ENCODE measurements at regions not wholly inside any gene's neighbourhood (a gene's known extent, or its start where the extent isn't known, plus 50 kb on each side); places are given as distances from the start of the nearest gene placed in this dataset.

DNA sequence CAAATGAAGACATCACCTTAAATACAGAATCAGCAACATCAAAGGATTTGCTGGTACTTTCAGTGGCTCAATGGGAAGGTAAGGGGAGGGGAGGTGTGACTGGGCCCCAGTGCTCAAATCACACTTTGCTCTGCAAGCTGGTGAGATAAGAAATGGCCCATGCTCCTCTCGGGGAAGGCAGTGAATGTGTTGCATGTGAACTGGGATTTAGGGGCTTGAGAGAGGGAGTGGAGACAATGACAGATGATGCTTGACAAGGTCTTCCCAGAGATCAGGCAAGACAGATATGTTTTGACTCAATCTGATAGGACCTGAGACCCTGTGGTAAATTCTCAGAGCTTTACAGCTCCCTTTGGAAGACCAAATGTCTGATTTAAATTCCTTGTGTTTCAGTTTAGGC lies 233.0 kb upstream of the PROK2 start:
- TF ChIP-seq, protein P1, sequence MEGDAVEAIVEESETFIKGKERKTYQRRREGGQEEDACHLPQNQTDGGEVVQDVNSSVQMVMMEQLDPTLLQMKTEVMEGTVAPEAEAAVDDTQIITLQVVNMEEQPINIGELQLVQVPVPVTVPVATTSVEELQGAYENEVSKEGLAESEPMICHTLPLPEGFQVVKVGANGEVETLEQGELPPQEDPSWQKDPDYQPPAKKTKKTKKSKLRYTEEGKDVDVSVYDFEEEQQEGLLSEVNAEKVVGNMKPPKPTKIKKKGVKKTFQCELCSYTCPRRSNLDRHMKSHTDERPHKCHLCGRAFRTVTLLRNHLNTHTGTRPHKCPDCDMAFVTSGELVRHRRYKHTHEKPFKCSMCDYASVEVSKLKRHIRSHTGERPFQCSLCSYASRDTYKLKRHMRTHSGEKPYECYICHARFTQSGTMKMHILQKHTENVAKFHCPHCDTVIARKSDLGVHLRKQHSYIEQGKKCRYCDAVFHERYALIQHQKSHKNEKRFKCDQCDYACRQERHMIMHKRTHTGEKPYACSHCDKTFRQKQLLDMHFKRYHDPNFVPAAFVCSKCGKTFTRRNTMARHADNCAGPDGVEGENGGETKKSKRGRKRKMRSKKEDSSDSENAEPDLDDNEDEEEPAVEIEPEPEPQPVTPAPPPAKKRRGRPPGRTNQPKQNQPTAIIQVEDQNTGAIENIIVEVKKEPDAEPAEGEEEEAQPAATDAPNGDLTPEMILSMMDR (conservative IDR thresholded peaks at IDR 0.05; ENCODE audit: low read depth in 2 of 2) = no peak
- TF ChIP-seq EZH2 (IDR thresholded peaks at IDR 0.05; ENCODE audit: low read depth, unreplicated experiment) = no peak
- TF ChIP-seq ZNF331 (CRISPR knock-in tag; IDR thresholded peaks at IDR 0.05; ENCODE audit: low read depth) = no peak
- TF ChIP-seq CREB1 (CRISPR knock-in tag; IDR thresholded peaks at IDR 0.05; ENCODE audit: low read depth) = no peak
- TF ChIP-seq EZH2phosphoT487 (IDR thresholded peaks at IDR 0.05; ENCODE audit: unreplicated experiment) = no peak
- TF ChIP-seq POLR2AphosphoS5 (IDR thresholded peaks at IDR 0.05; ENCODE audit: low read depth) = no peak
- no peak for TF ChIP-seq STAT1 (IDR thresholded peaks at IDR 0.05; ENCODE audit: unreplicated experiment)
- TF ChIP-seq, protein P2, sequence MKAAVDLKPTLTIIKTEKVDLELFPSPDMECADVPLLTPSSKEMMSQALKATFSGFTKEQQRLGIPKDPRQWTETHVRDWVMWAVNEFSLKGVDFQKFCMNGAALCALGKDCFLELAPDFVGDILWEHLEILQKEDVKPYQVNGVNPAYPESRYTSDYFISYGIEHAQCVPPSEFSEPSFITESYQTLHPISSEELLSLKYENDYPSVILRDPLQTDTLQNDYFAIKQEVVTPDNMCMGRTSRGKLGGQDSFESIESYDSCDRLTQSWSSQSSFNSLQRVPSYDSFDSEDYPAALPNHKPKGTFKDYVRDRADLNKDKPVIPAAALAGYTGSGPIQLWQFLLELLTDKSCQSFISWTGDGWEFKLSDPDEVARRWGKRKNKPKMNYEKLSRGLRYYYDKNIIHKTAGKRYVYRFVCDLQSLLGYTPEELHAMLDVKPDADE (IDR thresholded peaks at IDR 0.05) = no peak
- no peak for TF ChIP-seq REST (IDR thresholded peaks at IDR 0.05; ENCODE audit: unreplicated experiment)
